ENCODE measurements at regions not wholly inside any gene's neighbourhood (a gene's known extent, or its start where the extent isn't known, plus 50 kb on each side); places are given as distances from the start of the nearest gene placed in this dataset.

GRCh38 chr6:163963205-163964120, 548.9 kb downstream of the QKI start:
- H3K4me3 Mint-ChIP-seq (ENCODE audit: unreplicated experiment), result no peak overlapping the region
- no peak overlapping the region for H3K27ac Mint-ChIP-seq (ENCODE audit: unreplicated experiment)
- H3K4me1 Mint-ChIP-seq (ENCODE audit: unreplicated experiment), result peaks cover 16% of the 10 kb centered on the region
- no peak for DNase-seq (ENCODE audit: low spot score)
- no peaks in the 10 kb centered on the region for H3K36me3 Mint-ChIP-seq (ENCODE audit: low read depth, unreplicated experiment)
- H3K9me3 Mint-ChIP-seq (ENCODE audit: unreplicated experiment), result no peaks in the 10 kb centered on the region
- TF ChIP-seq, protein P1, sequence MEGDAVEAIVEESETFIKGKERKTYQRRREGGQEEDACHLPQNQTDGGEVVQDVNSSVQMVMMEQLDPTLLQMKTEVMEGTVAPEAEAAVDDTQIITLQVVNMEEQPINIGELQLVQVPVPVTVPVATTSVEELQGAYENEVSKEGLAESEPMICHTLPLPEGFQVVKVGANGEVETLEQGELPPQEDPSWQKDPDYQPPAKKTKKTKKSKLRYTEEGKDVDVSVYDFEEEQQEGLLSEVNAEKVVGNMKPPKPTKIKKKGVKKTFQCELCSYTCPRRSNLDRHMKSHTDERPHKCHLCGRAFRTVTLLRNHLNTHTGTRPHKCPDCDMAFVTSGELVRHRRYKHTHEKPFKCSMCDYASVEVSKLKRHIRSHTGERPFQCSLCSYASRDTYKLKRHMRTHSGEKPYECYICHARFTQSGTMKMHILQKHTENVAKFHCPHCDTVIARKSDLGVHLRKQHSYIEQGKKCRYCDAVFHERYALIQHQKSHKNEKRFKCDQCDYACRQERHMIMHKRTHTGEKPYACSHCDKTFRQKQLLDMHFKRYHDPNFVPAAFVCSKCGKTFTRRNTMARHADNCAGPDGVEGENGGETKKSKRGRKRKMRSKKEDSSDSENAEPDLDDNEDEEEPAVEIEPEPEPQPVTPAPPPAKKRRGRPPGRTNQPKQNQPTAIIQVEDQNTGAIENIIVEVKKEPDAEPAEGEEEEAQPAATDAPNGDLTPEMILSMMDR (IDR thresholded peaks at IDR 0.05; ENCODE audit: unreplicated experiment), result no peak
- no peaks in the 10 kb centered on the region for H3K27me3 Mint-ChIP-seq (ENCODE audit: unreplicated experiment)

DNA sequence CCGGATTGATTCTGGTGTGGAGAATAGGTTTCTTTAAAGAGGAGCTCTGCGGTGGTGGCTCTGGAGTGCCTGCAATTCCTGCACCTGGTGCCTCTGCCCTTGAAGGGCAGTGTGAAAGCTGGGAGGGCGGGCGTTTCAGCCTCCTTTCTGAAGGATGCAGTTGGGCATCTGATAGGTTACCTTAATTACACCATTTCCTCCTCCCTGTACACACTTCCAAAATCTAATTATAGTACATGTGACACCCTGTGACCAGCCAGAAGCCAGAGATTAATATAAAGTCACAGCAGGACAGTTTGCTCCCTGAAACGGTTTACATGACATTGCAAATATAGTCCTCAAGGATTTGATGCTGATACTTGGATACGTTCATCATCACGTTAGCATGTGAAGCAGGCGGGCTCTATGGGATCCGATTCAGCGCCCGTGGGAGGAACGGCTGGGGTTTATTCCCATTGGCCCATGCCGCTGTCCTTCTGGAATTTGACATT, 548.2 kb downstream of the QKI start:
- H3K27ac Mint-ChIP-seq (ENCODE audit: unreplicated experiment), result no peak overlapping the region
- DNase-seq (ENCODE audit: low spot score), result no peak
- H3K4me3 Mint-ChIP-seq (ENCODE audit: unreplicated experiment), result no peak overlapping the region
- H3K9me3 Mint-ChIP-seq (ENCODE audit: unreplicated experiment), result no peaks in the 10 kb centered on the region
- H3K27me3 Mint-ChIP-seq (ENCODE audit: unreplicated experiment), result no peaks in the 10 kb centered on the region
- H3K4me1 Mint-ChIP-seq (ENCODE audit: unreplicated experiment), result peaks cover 21% of the 10 kb centered on the region
- TF ChIP-seq, protein P1 (IDR thresholded peaks at IDR 0.05; ENCODE audit: unreplicated experiment), result no peak
- no peaks in the 10 kb centered on the region for H3K36me3 Mint-ChIP-seq (ENCODE audit: low read depth, unreplicated experiment)

- no peaks in the 10 kb centered on the region for H3K9me3 Mint-ChIP-seq (ENCODE audit: unreplicated experiment)
- no peak overlapping the region for H3K27ac Mint-ChIP-seq (ENCODE audit: unreplicated experiment)
- TF ChIP-seq, protein P1 (IDR thresholded peaks at IDR 0.05; ENCODE audit: unreplicated experiment), result no peak
- H3K4me3 Mint-ChIP-seq (ENCODE audit: unreplicated experiment), result no peak overlapping the region
- H3K27me3 Mint-ChIP-seq (ENCODE audit: unreplicated experiment), result no peaks in the 10 kb centered on the region
- peaks cover 16% of the 10 kb centered on the region for H3K4me1 Mint-ChIP-seq (ENCODE audit: unreplicated experiment)
- no peak for DNase-seq (ENCODE audit: low spot score)
- no peaks in the 10 kb centered on the region for H3K36me3 Mint-ChIP-seq (ENCODE audit: low read depth, unreplicated experiment)
These were observed 545.6 kb downstream of the QKI start for GRCh38 chr6:163960128-163960527.

GRCh38 chr6:163958646-163959045, 544.1 kb downstream of the QKI start:
- DNase-seq (ENCODE audit: low spot score), result no peak
- H3K9me3 Mint-ChIP-seq (ENCODE audit: unreplicated experiment), result no peaks in the 10 kb centered on the region
- peaks cover 14% of the 10 kb centered on the region for H3K4me1 Mint-ChIP-seq (ENCODE audit: unreplicated experiment)
- no peak overlapping the region for H3K4me3 Mint-ChIP-seq (ENCODE audit: unreplicated experiment)
- no peaks in the 10 kb centered on the region for H3K36me3 Mint-ChIP-seq (ENCODE audit: low read depth, unreplicated experiment)
- H3K27me3 Mint-ChIP-seq (ENCODE audit: unreplicated experiment), result no peaks in the 10 kb centered on the region
- H3K27ac Mint-ChIP-seq (ENCODE audit: unreplicated experiment), result no peak overlapping the region
- TF ChIP-seq, protein P1 (IDR thresholded peaks at IDR 0.05; ENCODE audit: unreplicated experiment), result no peak
